ENCODE measurements at regions not wholly inside any gene's neighbourhood (a gene's known extent, or its start where the extent isn't known, plus 50 kb on each side); places are given as distances from the start of the nearest gene placed in this dataset.

GRCh38 chr3:72346526-72346926, 501.7 kb downstream of the SHQ1 start:
- TF ChIP-seq CTCF (IDR thresholded peaks at IDR 0.05): no peak
- TF ChIP-seq POLR2A (IDR thresholded peaks at IDR 0.05): no peak

Data from gastroesophageal sphincter (tissue), 3 donors.